HL-60/S4 treated with retinoic acid at 250 ng/mL for 4 days and 3 days (cell line): ENCODE measurements at regions not wholly inside any gene's neighbourhood (a gene's known extent, or its start where the extent isn't known, plus 50 kb on each side); places are given as distances from the start of the nearest gene placed in this dataset.

Experiments used
- in situ Hi-C: fragments of 300-500 bp; cut with MboI; formaldehyde crosslinking; loops from 2 replicates; pipeline ENCODE4 v1.7.0; 2022; ENCODE audit warnings: low sequenced_read_pairs

- in situ Hi-C loops: no loop called here
Observed at GRCh38 chr5:165296401-165297130, 1791.1 kb downstream of the MAT2B start.

- in situ Hi-C loops: no loop called here
Observed at GRCh38 chr5:165304193-165304827, 1798.9 kb downstream of the MAT2B start.

- in situ Hi-C loops: no loop called here
Observed at GRCh38 chr5:165305596-165305995, 1800.2 kb downstream of the MAT2B start.

DNA sequence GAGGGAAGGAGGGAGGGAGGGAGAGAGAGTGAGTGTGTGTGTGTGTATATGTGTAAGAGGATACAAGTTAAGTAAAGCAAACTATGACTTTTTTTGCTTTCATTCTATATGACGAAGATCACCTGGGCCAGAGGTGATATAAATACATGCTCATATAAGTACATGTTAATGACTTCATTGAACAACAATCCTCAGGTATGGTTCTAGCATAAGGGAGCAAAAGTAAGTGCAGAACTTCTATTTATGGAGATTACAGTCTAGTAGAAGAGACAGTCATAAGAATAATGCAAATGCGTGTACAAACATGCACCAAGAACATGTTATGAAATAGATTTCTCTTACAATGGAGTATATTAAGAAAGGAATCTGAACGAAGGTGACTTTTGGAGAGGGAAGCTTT, 1804.0 kb downstream of the MAT2B start:
- in situ Hi-C loops: no loop called here

GRCh38 chr5:165310031-165310430, 1804.6 kb downstream of the MAT2B start:
- in situ Hi-C loops: no loop called here

- in situ Hi-C loops: no loop called here
Observed at GRCh38 chr5:165321912-165322311, 1816.5 kb downstream of the MAT2B start.

DNA sequence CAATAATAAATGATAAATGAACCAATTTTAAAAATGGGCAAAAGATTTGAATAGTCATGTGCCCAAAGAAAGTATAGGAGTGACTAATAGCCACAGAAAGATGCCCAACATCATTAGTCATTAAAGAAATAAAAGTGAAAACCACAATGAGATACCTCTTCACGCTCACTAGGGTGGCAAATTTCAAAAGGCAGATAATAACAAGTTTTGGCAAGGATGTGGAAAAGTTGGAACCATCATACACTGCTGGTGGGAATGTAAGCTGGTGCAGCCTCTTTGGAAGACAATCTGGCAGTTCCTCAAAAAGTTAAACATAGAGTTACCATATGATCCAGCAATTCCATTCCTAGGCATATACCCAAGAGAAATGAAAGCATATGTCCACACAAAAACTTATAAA, 1819.8 kb downstream of the MAT2B start:
- in situ Hi-C loops: no loop called here

DNA sequence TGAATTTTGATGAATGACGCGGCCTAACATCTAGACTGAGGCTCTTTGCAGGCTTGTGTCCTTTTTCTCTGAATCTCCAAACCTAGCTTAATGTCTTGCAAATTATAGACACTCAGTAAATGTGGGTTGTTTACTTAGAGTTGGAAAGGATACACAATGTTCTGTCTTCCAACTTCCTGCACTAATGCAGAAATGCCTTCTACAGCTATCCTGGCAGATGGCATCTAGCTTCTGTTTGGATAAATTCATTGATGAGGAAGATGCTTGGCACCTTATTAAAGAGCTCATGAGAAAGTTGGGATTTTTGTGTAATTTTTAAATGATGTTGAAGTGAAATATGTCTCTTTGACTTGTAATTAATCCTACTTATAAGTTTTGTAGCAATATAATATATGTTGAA, 1822.2 kb downstream of the MAT2B start:
- in situ Hi-C loops: no loop called here

GRCh38 chr5:165328846-165329245, 1823.4 kb downstream of the MAT2B start:
- in situ Hi-C loops: no loop called here

- in situ Hi-C loops: no loop called here
Observed at GRCh38 chr5:165333623-165334022, 1828.2 kb downstream of the MAT2B start.

DNA sequence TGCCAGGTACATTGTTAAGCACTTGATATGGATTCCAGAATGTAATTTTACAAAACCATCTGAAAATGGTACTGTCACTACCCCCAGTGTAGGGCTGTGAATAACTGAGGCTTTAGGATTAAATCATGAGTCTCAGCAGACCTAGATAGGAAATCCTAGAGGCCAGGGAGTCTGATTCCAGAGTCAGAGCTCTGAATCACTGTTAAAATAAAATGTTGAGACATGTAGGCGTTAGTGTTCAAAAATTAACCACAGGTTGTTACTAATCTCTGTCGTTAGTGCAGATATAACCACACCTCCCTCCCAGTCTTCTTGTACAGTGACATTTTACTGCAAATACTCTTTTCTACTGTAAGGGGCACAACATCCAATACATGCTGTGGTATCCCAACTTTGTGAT, 1828.8 kb downstream of the MAT2B start:
- in situ Hi-C loops: no loop called here

- in situ Hi-C loops: no loop called here
Observed at GRCh38 chr5:165349735-165350134, 1844.3 kb downstream of the MAT2B start.

- in situ Hi-C loops: no loop called here
Observed at GRCh38 chr5:165351342-165351741, 1845.9 kb downstream of the MAT2B start.

- in situ Hi-C loops: no loop called here
Observed at GRCh38 chr5:165360366-165360765, 1854.9 kb downstream of the MAT2B start.

GRCh38 chr5:165360784-165361542, 1855.5 kb downstream of the MAT2B start:
- in situ Hi-C loops: no loop called here

DNA sequence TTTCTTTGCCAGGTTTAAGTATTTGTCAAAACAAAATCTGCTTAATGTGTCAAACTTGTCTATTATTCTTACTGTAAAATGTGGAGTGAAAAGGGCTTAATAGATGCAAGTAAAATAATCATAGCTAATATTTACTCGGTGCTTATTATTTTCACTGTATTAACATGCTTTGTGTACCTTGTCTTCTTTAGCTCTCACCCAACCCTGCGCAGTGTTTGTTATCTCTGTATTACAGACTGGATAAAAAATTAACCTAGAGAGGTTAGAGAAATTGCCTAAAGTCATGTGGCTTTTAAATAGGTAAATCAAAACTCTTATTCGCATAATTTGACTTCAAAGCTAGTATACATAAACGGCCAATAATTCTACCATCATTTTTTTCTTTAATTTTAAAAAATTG, 1864.8 kb downstream of the MAT2B start:
- in situ Hi-C loops: no loop called here

DNA sequence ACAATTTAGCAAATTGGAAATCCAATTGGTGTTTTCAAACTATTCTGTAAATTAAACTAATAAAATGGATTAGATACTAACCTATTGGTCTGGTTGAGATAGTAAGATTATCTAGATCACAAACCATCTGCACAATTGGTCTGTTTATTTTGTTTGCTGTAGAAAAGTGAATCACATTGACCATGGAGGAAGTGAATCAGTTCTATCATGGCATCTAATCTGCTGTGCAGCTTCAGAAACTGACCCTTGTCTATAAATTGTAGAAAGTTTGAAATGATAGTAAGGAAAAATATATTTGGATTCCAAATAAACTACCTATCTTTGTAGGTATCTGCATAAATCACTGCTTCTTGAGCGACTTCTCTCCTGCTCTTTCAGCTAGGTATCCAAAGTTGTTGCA, 1865.4 kb downstream of the MAT2B start:
- in situ Hi-C loops: no loop called here

GRCh38 chr5:165375201-165375600, 1869.8 kb downstream of the MAT2B start:
- in situ Hi-C loops: no loop called here

GRCh38 chr5:165393839-165394238, 1888.4 kb downstream of the MAT2B start:
- in situ Hi-C loops: no loop called here

GRCh38 chr5:165397516-165397915, 1892.1 kb downstream of the MAT2B start:
- in situ Hi-C loops: no loop called here

DNA sequence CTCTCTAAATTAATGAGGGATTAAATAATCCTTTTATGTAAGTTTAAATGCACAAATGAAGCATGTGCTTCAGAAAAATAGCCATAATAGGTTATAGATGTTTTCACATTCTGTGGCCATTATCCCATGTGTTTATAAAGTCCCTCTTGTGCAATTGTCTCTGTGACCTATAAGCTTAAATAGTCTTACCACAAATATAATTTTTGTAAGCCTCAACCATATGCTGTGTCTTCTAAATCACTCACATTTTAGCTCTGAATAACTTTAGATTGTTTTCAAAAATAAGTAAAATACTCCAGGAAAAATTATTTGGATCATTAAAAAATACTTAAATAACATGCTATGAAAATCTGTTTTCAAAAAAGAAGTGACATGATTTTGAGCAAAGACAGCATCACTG, 1894.7 kb downstream of the MAT2B start:
- in situ Hi-C loops: no loop called here

DNA sequence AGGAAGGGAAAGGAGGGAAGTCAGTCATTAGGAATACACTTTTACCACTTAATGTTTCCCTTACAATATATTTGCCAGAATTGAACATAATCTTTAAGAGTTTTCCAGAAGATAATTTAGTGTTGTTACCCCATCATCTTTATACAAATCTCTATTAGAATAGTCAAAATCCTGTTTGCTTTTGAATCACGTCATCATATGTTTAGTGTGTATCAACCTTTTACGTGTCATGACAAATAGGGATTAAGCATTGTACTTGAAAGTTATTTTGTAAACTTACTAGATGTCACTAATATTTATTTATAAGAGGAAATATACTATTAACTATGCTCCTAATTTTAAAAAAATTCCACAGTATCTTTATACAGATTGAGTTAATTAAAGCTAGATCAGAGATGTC, 1899.5 kb downstream of the MAT2B start:
- in situ Hi-C loops: no loop called here
